ENCODE measurements at regions not wholly inside any gene's neighbourhood (a gene's known extent, or its start where the extent isn't known, plus 50 kb on each side); places are given as distances from the start of the nearest gene placed in this dataset.
"Not testable (repeated sequence)": the region's sequence is repeated elsewhere in the genome, so short reads cannot be mapped to it uniquely, and the experiment has no call there.

DNA sequence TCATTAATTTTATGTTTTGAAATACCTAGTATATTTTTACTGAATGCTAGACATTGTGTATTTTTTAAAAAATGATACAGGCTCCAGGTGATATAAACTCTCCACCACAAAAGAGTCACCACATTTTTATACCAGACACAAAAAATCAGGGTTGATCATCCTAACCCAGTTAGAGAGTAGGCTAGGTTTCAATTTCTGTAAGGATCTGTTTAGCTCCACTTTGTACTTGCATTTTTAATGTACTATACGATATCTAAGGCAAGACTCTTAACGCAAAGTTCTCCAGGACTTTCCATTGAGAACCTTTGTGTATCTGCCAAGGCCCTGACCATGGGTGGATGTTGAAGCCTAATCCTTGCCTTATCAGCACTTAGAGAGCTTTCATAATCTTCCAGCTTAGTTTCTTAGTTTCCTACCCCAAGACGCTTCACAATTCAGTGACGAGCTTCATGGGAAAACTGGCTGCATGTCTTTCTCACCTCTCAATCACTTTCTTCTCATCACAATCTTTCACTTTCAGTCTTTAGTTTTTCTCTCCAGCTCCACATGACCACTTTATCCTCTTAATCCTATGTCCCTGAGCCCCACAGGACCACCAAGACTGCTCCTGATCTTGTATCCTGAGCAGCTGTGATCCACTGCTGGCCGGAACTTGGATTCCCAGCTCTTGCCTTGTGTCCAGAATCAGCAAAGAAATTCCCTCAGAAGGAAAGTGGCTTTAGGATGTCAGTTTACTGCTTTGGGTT lies 635.8 kb downstream of the RNF144A start:
- no peaks in the 10 kb centered on the region for H3K36me3 ChIP-seq (ENCODE audit: control insufficient read depth, insufficient read depth, low read length)

GRCh38 chr2:7555260-7555659 lies 638.0 kb downstream of the RNF144A start:
- H3K27me3 ChIP-seq (replicated peaks; ENCODE audit: control insufficient read depth, insufficient read depth, low read length): no peaks in the 10 kb centered on the region
- no peak for TF ChIP-seq CTCF (IDR thresholded peaks at IDR 0.05; ENCODE audit: insufficient read depth, low read length, poor library complexity, severe bottlenecking)
- no peaks in the 10 kb centered on the region for H3K36me3 ChIP-seq (ENCODE audit: control insufficient read depth, insufficient read depth, low read length)
- DNase-seq (ENCODE audit: extremely low read depth, insufficient read length): no peak
- no peak overlapping the region for H3K4me3 ChIP-seq (replicated peaks; ENCODE audit: low read depth, low read length)

More for the DNA sequence above, 635.8 kb downstream of the RNF144A start:
- DNase-seq (ENCODE audit: extremely low read depth, insufficient read length): no peak
- TF ChIP-seq CTCF (IDR thresholded peaks at IDR 0.05; ENCODE audit: insufficient read depth, low read length, poor library complexity, severe bottlenecking): no peak
- Histone ChIP-seq H3K4me3 (replicated peaks; ENCODE audit: low read depth, low read length) (no peak overlapping the region), H3K27me3 (replicated peaks; ENCODE audit: control insufficient read depth, insufficient read depth, low read length) (no peaks in the 10 kb centered on the region)

DNA sequence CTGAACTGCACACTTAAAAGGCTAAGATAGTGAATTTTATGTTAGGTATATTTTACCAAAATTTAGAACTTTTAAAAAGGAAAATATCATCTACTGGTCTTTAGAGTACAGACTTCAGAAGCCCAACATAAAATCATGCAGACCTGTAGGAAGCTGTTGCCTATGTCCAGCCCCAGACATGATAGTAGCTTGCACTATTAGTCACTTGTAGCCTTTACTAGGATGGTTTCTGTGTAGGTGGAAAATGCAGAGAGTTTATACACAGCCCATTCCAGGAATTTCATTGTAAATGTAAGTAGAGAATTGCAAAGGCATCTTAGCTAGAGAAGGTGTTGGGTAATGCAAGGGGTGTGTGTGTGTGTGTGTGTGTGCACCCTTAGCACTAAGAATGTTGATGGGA lies 640.2 kb downstream of the RNF144A start:
- no peak overlapping the region for H3K4me3 ChIP-seq (replicated peaks; ENCODE audit: low read depth, low read length)
- no peaks in the 10 kb centered on the region for H3K36me3 ChIP-seq (ENCODE audit: control insufficient read depth, insufficient read depth, low read length)
- no peaks in the 10 kb centered on the region for H3K27me3 ChIP-seq (replicated peaks; ENCODE audit: control insufficient read depth, insufficient read depth, low read length)
- TF ChIP-seq CTCF (IDR thresholded peaks at IDR 0.05; ENCODE audit: insufficient read depth, low read length, poor library complexity, severe bottlenecking): no peak
- DNase-seq (ENCODE audit: extremely low read depth, insufficient read length): no peak

GRCh38 chr2:7559791-7560190 lies 642.6 kb downstream of the RNF144A start:
- Histone ChIP-seq H3K27me3 (replicated peaks; ENCODE audit: control insufficient read depth, insufficient read depth, low read length) (no peaks in the 10 kb centered on the region), H3K4me3 (replicated peaks; ENCODE audit: low read depth, low read length) (no peak overlapping the region), H3K36me3 (ENCODE audit: control insufficient read depth, insufficient read depth, low read length) (no peaks in the 10 kb centered on the region)
- no peak for DNase-seq (ENCODE audit: extremely low read depth, insufficient read length)
- no peak for TF ChIP-seq CTCF (IDR thresholded peaks at IDR 0.05; ENCODE audit: insufficient read depth, low read length, poor library complexity, severe bottlenecking)

- no peak for DNase-seq (ENCODE audit: extremely low read depth, insufficient read length)
- no peak for TF ChIP-seq CTCF (IDR thresholded peaks at IDR 0.05; ENCODE audit: insufficient read depth, low read length, poor library complexity, severe bottlenecking)
- H3K36me3 ChIP-seq (ENCODE audit: control insufficient read depth, insufficient read depth, low read length): no peaks in the 10 kb centered on the region
Measured at GRCh38 chr2:7566382-7566881, 649.2 kb downstream of the RNF144A start.

GRCh38 chr2:7567116-7567515 lies 649.9 kb downstream of the RNF144A start:
- not testable (repeated sequence) for H3K27me3 ChIP-seq (replicated peaks; ENCODE audit: control insufficient read depth, insufficient read depth, low read length); DNase-seq (ENCODE audit: extremely low read depth, insufficient read length); H3K36me3 ChIP-seq (ENCODE audit: control insufficient read depth, insufficient read depth, low read length); H3K4me3 ChIP-seq (replicated peaks; ENCODE audit: low read depth, low read length)

More at GRCh38 chr2:7566382-7566881, 649.2 kb downstream of the RNF144A start:
- H3K4me3 ChIP-seq (replicated peaks; ENCODE audit: low read depth, low read length): no peak overlapping the region
- H3K27me3 ChIP-seq (replicated peaks; ENCODE audit: control insufficient read depth, insufficient read depth, low read length): no peaks in the 10 kb centered on the region
